Left ventricle myocardium inferior (tissue), 1 donor: ENCODE measurements at regions not wholly inside any gene's neighbourhood (a gene's known extent, or its start where the extent isn't known, plus 50 kb on each side); places are given as distances from the start of the nearest gene placed in this dataset.

Experiments
- DNase-seq: peaks from one replicate; pipeline ENCODE4 v3.0.0-alpha.2; 2020
- H3K27ac ChIP-seq: fragments of 200-600 bp; replicated peaks from 2 replicates; pipeline ENCODE4 v1.8.0; 2021
- H3K27me3 ChIP-seq: fragments of 200-600 bp; 2 replicates; pipeline ENCODE4 v1.8.0; 2021; ENCODE audit warnings: low read depth
- H3K36me3 ChIP-seq: fragments of 200-600 bp; 2 replicates; pipeline ENCODE4 v1.8.0; 2021
- H3K4me1 ChIP-seq: fragments of 200-600 bp; 2 replicates; pipeline ENCODE4 v1.8.0; 2021
- H3K4me3 ChIP-seq: fragments of 200-600 bp; 2 replicates; pipeline ENCODE4 v1.8.0; 2021; ENCODE audit warnings: mild to moderate bottlenecking, moderate library complexity
- H3K9me3 ChIP-seq: fragments of 200-600 bp; replicated peaks from 2 replicates; pipeline ENCODE4 v1.8.0; 2021
- intact Hi-C: fragments of 100-400 bp; cut with micrococcal nuclease; formaldehyde crosslinking; loops from one replicate; pipeline ENCODE4 v1.11.0; 2022
- TF ChIP-seq, protein P1 (sequence below): fragments of 200-600 bp; IDR thresholded peaks from 2 replicates; pipeline ENCODE4 v1.8.0; 2021; ENCODE audit warnings: antibody characterized with exemption, mild to moderate bottlenecking, borderline replicate concordance
- donor health status: DM: no; HTN: yes; CAD: no; lungs with severe emphysema.

DNA sequence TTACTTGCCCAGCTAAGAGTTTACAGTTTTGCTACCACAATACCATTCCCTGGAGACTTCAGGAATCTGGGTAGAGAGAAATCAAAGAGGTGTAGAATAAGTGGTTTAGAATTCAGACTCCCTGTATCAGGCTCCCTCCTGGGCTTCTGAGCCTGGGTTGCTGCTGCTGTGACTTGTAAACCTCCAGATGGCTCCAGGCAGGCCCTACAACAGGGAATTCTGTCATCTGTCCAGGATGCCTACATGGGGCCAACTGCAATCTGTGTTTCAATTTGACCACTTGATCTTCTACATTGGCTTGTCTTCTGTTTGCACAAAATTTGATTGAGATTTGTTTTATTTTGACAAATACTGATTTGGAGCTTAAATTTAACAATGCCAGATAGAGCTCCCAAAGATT is 183.9 kb downstream of the RAD51AP2 start:
- Histone ChIP-seq H3K36me3 (no peaks in the 10 kb centered on the region), H3K27me3 (no peaks in the 10 kb centered on the region), H3K4me3 (no peak overlapping the region), H3K27ac (no peak overlapping the region), H3K4me1 (no peaks in the 10 kb centered on the region), H3K9me3 (no peaks in the 10 kb centered on the region)
- DNase-seq: no peak
- TF ChIP-seq, protein P1, sequence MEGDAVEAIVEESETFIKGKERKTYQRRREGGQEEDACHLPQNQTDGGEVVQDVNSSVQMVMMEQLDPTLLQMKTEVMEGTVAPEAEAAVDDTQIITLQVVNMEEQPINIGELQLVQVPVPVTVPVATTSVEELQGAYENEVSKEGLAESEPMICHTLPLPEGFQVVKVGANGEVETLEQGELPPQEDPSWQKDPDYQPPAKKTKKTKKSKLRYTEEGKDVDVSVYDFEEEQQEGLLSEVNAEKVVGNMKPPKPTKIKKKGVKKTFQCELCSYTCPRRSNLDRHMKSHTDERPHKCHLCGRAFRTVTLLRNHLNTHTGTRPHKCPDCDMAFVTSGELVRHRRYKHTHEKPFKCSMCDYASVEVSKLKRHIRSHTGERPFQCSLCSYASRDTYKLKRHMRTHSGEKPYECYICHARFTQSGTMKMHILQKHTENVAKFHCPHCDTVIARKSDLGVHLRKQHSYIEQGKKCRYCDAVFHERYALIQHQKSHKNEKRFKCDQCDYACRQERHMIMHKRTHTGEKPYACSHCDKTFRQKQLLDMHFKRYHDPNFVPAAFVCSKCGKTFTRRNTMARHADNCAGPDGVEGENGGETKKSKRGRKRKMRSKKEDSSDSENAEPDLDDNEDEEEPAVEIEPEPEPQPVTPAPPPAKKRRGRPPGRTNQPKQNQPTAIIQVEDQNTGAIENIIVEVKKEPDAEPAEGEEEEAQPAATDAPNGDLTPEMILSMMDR: no peak
- intact Hi-C loops: no loop called here

DNA sequence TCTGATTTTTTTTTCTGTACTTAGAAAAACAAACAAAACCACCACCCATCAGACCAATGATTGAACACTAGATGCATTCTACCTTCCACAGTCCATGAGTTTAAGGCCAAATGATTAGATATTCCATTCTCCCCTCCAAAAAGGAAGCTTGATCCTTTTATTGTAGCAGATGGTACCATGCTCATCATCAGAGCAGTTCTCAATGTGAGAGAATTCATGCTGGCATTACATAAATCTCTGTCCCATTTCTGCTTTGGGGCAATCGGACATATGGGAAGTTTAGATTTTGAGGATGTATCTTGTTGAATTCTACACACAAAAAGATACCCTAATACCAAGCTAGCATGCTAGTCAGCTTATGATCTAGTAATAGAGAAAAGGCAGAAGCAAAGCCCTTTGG is 186.6 kb downstream of the RAD51AP2 start:
- Histone ChIP-seq H3K27me3 (no peaks in the 10 kb centered on the region), H3K36me3 (no peaks in the 10 kb centered on the region), H3K4me1 (no peaks in the 10 kb centered on the region), H3K9me3 (no peaks in the 10 kb centered on the region), H3K27ac (no peak overlapping the region), H3K4me3 (no peak overlapping the region)
- intact Hi-C loops: no loop called here
- no peak for DNase-seq
- TF ChIP-seq, protein P1: no peak

- Histone ChIP-seq H3K4me3 (no peak overlapping the region), H3K9me3 (no peaks in the 10 kb centered on the region), H3K36me3 (no peaks in the 10 kb centered on the region), H3K27me3 (no peaks in the 10 kb centered on the region), H3K27ac (no peak overlapping the region), H3K4me1 (no peaks in the 10 kb centered on the region)
- intact Hi-C loops: no loop called here
- no peak for DNase-seq
- TF ChIP-seq, protein P1: no peak
These were observed 190.1 kb downstream of the RAD51AP2 start for GRCh38 chr2:17328161-17328560.

DNA sequence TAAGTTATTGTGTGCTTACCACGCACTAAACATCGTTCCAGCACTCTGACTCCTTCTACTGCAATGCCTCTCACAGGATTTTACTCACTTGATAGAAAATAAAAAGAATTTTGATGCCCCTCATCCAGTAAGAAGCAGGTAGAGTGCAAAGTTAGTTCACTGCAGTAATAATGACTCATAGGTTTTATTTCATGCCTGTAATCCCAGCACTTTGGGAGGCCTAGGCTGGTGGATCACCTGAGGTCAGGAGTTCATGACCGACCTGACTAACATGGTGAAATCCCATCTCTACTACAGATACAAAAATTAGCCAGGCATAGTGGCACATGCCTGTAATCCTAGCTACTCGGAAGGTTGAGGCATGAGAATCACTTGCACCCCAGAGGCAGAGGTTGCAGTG is 190.6 kb downstream of the RAD51AP2 start:
- Histone ChIP-seq H3K27me3 (no peaks in the 10 kb centered on the region), H3K4me1 (no peaks in the 10 kb centered on the region), H3K9me3 (no peaks in the 10 kb centered on the region), H3K36me3 (no peaks in the 10 kb centered on the region), H3K27ac (no peak overlapping the region), H3K4me3 (no peak overlapping the region)
- TF ChIP-seq, protein P1: no peak
- intact Hi-C loops: no loop called here
- DNase-seq: no peak

GRCh38 chr2:17326717-17327116 is 191.5 kb downstream of the RAD51AP2 start:
- DNase-seq: no peak
- H3K36me3 ChIP-seq: no peaks in the 10 kb centered on the region
- no peak overlapping the region for H3K4me3 ChIP-seq
- no peaks in the 10 kb centered on the region for H3K4me1 ChIP-seq
- TF ChIP-seq, protein P1: no peak
- no peaks in the 10 kb centered on the region for H3K27me3 ChIP-seq
- no peak overlapping the region for H3K27ac ChIP-seq
- intact Hi-C loops: no loop called here
- no peaks in the 10 kb centered on the region for H3K9me3 ChIP-seq

- no peak for DNase-seq
- H3K27ac ChIP-seq: no peak overlapping the region
- intact Hi-C loops: no loop called here
- H3K9me3 ChIP-seq: no peaks in the 10 kb centered on the region
- H3K4me1 ChIP-seq: no peaks in the 10 kb centered on the region
- no peaks in the 10 kb centered on the region for H3K27me3 ChIP-seq
- no peak overlapping the region for H3K4me3 ChIP-seq
- TF ChIP-seq, protein P1: no peak
- H3K36me3 ChIP-seq: no peaks in the 10 kb centered on the region
These were observed 194.5 kb downstream of the RAD51AP2 start for GRCh38 chr2:17323697-17324096.
